ENCODE measurements at regions not wholly inside any gene's neighbourhood (a gene's known extent, or its start where the extent isn't known, plus 50 kb on each side); places are given as distances from the start of the nearest gene placed in this dataset.

- no peak for DNase-seq (ENCODE audit: insufficient read length, low spot score, missing footprints)
These were observed 595.6 kb downstream of the TRAM1L1 start for GRCh38 chr4:116489739-116490138.

GRCh38 chr4:116486401-116486800, 599.0 kb downstream of the TRAM1L1 start:
- Histone ChIP-seq H2AFZ (ENCODE audit: low read length) (no peak overlapping the region), H3K27ac (ENCODE audit: low read depth, low read length) (no peak overlapping the region), H4K20me1 (ENCODE audit: insufficient read depth, low read length) (no peaks in the 10 kb centered on the region), H3K4me1 (ENCODE audit: insufficient read depth, low read length) (no peaks in the 10 kb centered on the region), H3K27me3 (ENCODE audit: insufficient read depth, low read length) (no peaks in the 10 kb centered on the region), H3K9me3 (ENCODE audit: low read depth, low read length) (peaks cover 2% of the 10 kb centered on the region), H3K79me2 (ENCODE audit: insufficient read depth, low read length) (no peaks in the 10 kb centered on the region), H3K4me3 (ENCODE audit: insufficient read depth, low read length) (no peak overlapping the region), H3K36me3 (ENCODE audit: insufficient read depth, low read length) (no peaks in the 10 kb centered on the region), H3K4me2 (ENCODE audit: insufficient read depth, low read length) (no peak overlapping the region)
- TF ChIP-seq CTCF (IDR thresholded peaks at IDR 0.05; ENCODE audit: extremely low read depth, low read depth, low read length): no peak
- no peak for DNase-seq (ENCODE audit: insufficient read length, low spot score, missing footprints)

More at GRCh38 chr4:116489739-116490138, 595.6 kb downstream of the TRAM1L1 start:
- H3K36me3 ChIP-seq (ENCODE audit: insufficient read depth, low read length): no peaks in the 10 kb centered on the region
- no peaks in the 10 kb centered on the region for H3K79me2 ChIP-seq (ENCODE audit: insufficient read depth, low read length)
- H4K20me1 ChIP-seq (ENCODE audit: insufficient read depth, low read length): no peaks in the 10 kb centered on the region
- H3K4me3 ChIP-seq (ENCODE audit: insufficient read depth, low read length): no peak overlapping the region
- no peak overlapping the region for H3K27ac ChIP-seq (ENCODE audit: low read depth, low read length)
- H3K4me1 ChIP-seq (ENCODE audit: insufficient read depth, low read length): no peaks in the 10 kb centered on the region
- no peaks in the 10 kb centered on the region for H3K27me3 ChIP-seq (ENCODE audit: insufficient read depth, low read length)
- no peak for TF ChIP-seq CTCF (IDR thresholded peaks at IDR 0.05; ENCODE audit: extremely low read depth, low read depth, low read length)
- no peak overlapping the region for H2AFZ ChIP-seq (ENCODE audit: low read length)
- no peak overlapping the region for H3K4me2 ChIP-seq (ENCODE audit: insufficient read depth, low read length)
- H3K9me3 ChIP-seq (ENCODE audit: low read depth, low read length): no peaks in the 10 kb centered on the region

GRCh38 chr4:116480546-116480945, 604.8 kb downstream of the TRAM1L1 start:
- H3K4me2 ChIP-seq (ENCODE audit: insufficient read depth, low read length): no peak overlapping the region
- no peaks in the 10 kb centered on the region for H3K79me2 ChIP-seq (ENCODE audit: insufficient read depth, low read length)
- no peaks in the 10 kb centered on the region for H3K4me1 ChIP-seq (ENCODE audit: insufficient read depth, low read length)
- H3K36me3 ChIP-seq (ENCODE audit: insufficient read depth, low read length): no peaks in the 10 kb centered on the region
- H3K4me3 ChIP-seq (ENCODE audit: insufficient read depth, low read length): no peak overlapping the region
- H2AFZ ChIP-seq (ENCODE audit: low read length): no peak overlapping the region
- TF ChIP-seq CTCF (IDR thresholded peaks at IDR 0.05; ENCODE audit: extremely low read depth, low read depth, low read length): no peak
- H3K27me3 ChIP-seq (ENCODE audit: insufficient read depth, low read length): no peaks in the 10 kb centered on the region
- peaks cover 13% of the 10 kb centered on the region for H3K9me3 ChIP-seq (ENCODE audit: low read depth, low read length)
- no peaks in the 10 kb centered on the region for H4K20me1 ChIP-seq (ENCODE audit: insufficient read depth, low read length)
- no peak for DNase-seq (ENCODE audit: insufficient read length, low spot score, missing footprints)
- no peak overlapping the region for H3K27ac ChIP-seq (ENCODE audit: low read depth, low read length)

- no peak for TF ChIP-seq CTCF (IDR thresholded peaks at IDR 0.05; ENCODE audit: extremely low read depth, low read depth, low read length)
- H3K4me2 ChIP-seq (ENCODE audit: insufficient read depth, low read length): no peak overlapping the region
- H3K4me1 ChIP-seq (ENCODE audit: insufficient read depth, low read length): no peaks in the 10 kb centered on the region
- H3K79me2 ChIP-seq (ENCODE audit: insufficient read depth, low read length): no peaks in the 10 kb centered on the region
- no peaks in the 10 kb centered on the region for H3K36me3 ChIP-seq (ENCODE audit: insufficient read depth, low read length)
- H3K4me3 ChIP-seq (ENCODE audit: insufficient read depth, low read length): no peak overlapping the region
- no peak overlapping the region for H2AFZ ChIP-seq (ENCODE audit: low read length)
- peaks cover 13% of the 10 kb centered on the region for H3K9me3 ChIP-seq (ENCODE audit: low read depth, low read length)
- H4K20me1 ChIP-seq (ENCODE audit: insufficient read depth, low read length): no peaks in the 10 kb centered on the region
- no peak overlapping the region for H3K27ac ChIP-seq (ENCODE audit: low read depth, low read length)
- DNase-seq (ENCODE audit: insufficient read length, low spot score, missing footprints): no peak
- H3K27me3 ChIP-seq (ENCODE audit: insufficient read depth, low read length): no peaks in the 10 kb centered on the region
These were observed 607.0 kb downstream of the TRAM1L1 start for GRCh38 chr4:116478343-116478742.

All from osteoblast (primary cell).